HG03066 (cell line): ENCODE measurements at regions not wholly inside any gene's neighbourhood (a gene's known extent, or its start where the extent isn't known, plus 50 kb on each side); places are given as distances from the start of the nearest gene placed in this dataset.
"Not testable (repeated sequence)": the region's sequence is repeated elsewhere in the genome, so short reads cannot be mapped to it uniquely, and the experiment has no call there.

Source experiments
- ATAC-seq: cut with Tn5 transposase; IDR thresholded peaks from one replicate; pipeline ENCODE4 v1.9.1; 2021; ENCODE audit warnings: low read depth; ENCODE audit not compliant: unreplicated experiment

DNA sequence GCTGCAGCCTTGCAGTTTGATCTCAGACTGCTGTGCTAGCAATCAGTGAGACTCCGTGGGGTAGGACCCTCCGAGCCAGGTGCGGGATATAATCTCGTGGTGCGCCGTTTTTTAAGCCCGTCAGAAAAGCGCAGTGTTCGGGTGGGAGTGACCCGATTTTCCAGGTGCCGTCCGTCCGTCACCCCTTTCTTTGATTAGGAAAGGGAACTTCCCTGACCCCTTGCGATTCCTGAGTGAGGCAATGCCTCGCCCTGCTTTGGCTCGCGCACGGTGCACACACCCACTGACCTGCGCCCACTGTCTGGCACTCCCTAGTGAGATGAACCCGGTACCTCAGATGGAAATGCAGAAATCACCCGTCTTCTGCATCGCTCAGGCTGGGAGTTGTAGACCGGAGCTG lies 203.2 kb downstream of the SNCAIP start:
- ATAC-seq = not testable (repeated sequence)

DNA sequence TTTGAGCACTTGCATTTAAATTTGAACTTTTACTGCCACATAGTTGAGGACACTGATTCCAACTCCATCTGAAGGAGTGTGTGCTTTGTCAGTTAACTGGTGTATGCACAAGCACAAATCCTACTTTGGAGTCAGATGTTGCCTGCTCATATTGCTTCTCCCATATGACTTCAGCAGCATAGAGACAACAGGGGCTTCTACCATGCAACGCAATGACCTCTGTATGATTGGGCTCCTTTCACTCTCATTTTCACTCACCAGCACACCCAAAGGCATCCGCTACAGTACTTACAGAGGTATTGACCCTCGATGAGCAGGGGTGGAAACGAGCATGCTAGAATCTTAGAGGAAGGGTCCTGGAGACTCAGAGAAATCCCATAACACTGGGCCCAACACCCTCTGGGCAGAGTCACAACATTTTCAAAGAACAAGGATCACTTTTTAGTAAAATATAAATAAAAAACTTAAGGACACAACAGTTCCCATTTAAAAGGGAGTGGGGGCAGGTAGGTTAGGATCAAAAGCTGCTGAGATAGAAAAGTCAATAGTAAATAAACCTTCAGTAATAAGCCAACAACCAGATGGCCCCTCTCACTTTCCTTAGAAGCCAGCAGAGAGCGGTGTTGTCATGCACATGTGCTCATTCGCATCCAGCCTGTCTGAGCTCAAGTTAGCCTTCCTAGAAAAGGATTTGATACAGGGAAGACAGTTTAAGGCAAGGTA lies 203.8 kb downstream of the SNCAIP start:
- peak; percentile 76 for ATAC-seq

DNA sequence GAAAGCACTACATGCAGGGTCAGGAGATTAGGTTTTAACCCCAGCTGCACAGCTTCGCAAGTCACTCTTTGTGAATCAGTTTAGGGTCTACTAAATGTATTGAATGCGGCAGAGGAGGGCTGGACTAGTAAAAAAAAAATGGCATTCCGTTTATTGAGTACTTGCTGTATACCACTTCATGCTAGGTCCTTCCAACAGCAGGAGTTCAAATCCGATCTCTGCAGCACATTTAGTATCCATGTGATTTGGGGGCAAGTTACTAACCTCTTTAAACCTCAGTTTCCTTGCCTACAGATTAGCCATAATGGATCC lies 204.4 kb downstream of the SNCAIP start:
- ATAC-seq = no peak

DNA sequence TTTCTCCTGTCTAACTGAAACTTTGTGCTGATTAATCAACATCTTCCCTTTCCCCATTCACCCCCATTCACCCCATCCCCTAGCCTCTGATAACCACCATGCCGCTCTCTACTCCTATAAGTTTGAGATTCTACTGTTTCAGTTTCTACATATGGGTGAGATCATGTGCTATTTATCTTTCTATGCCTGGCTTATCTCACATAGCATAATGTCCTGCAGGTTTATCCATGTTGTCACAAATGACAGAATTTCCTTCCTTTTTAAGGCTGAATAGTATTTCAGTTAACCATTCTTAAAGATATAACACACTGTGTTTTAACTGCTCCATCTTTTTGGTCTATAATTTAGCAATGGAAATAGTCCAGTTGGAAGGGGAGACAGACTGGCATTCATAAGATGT lies 205.1 kb downstream of the SNCAIP start:
- no peak for ATAC-seq

DNA sequence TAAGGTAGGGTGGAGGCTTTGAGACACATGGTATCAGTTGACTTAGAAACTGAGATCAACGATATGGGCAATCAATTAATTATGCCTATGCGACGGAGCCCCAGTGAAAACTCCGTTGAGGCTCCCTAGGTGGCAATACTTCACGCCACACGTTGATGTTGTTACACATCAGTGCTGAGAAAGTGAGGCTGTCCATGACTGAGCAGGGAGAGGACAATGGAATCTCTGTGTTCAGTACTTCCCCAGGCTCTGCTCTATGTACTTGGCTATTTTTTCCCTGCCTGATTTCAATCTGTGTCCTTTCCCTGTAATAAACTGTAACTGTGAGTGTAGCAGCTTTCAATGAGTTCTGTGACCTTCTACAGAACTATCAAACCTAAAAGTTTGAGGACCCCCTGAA lies 211.7 kb downstream of the SNCAIP start:
- no peak for ATAC-seq

DNA sequence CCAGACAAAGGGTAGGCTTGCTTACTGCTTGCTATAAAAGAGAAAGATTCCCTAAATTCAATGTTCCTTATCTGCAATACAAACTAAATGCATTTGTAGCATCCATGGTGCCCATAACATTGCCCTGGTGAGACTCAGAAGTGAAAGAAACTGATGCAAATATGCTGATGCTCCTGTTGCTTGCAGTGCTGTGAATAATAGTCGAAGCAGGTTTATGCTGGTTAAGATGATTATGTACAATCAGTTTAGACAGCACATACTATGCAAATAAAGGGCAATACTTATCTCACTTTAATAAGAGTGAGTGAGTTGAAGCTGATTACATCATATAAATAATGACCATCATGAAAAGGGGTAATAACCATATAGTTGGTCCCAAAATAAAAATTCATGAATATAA lies 215.5 kb downstream of the SNCAIP start:
- ATAC-seq = no peak

DNA sequence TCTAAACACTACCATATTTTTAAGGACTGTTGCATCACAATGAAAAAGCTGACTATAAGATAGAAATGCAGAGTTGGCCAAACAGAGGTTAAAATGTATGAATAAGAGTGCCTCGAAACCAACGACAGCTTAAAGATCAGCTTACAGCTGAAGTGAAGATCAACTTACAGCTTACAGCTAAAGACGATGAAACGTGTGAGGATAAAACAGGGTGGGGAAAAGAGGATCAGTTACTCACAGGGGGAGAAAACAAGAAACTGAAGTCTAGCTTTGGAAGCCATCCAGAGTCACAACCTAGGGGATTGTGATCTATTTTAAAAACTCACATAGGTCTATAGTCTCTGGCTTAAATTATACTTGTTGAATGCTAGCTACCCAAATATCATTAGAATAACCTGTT lies 220.0 kb downstream of the SNCAIP start:
- ATAC-seq = no peak

DNA sequence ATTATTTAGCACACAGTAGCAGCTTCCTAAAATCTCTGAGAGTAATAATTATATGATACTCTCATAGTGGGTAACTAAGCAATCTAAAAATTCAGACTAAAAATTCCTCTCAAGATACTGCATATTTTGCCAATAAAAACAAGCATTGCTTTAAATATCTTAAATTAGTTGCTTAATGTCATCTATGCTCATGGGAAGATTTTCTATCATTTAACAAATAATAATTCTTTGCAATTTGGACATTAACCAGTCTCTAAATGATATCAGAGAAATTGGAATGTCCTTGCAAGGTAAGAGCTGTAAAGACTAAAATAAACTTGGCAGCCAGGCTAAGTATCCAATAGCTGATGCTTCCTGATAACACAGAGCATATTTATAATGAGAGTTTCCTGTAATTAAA lies 221.8 kb downstream of the SNCAIP start:
- ATAC-seq = no peak

DNA sequence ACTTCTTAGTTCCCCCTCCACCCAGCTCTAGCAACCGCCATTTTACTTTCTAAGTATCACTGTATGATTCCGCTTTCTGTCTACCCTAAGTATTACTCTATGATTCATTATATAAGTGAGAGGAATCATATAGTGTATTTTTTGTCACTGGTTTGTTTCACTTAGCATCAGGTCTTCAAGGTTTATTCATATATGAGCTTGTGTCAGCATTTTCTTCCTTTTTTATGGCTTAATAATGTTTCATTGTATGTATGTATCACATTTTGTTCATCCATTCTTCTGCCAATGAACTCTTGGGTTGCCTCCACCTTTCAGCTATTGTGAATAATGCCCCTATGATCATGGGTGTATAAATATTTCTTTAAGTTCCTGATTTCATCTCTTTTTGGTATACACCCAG lies 222.8 kb downstream of the SNCAIP start:
- no peak for ATAC-seq

DNA sequence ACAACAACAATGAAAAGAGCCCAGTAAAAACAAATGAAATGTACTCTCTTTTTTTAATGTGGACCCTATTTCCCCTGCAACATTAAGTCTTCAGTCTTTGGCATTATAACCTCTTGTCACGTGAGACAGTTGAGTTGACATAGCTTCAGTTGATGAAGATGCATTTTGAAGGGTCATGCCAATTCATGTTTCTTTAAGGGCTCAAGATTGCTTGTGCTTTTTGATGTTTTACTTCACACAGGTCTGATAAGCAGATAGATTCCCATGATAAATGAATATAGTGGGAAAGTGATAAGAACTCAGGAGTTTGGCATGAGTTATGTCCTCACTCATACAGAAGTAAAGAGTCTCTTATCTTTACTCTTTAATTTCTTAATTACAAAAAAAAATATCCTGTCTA lies 229.4 kb downstream of the SNCAIP start:
- no peak for ATAC-seq

DNA sequence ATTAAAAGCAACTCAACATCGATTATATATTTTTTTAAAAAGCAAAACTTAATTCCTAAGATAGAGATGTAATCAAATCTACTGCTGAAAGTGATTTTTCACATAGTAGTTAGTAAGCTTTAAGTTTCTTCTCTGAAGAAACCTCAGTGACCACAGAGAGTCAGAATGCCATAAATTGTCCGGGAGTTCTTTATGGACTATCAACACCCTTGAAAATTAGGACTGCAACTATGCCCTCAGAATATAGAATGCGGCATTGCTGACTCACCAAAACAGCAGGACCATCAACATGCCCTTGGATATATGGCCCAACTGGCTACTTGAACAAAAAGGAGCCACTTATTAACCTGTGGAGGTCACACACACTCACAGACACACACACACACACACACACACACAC lies 228.9 kb upstream of the SNX2 start:
- no peak for ATAC-seq

DNA sequence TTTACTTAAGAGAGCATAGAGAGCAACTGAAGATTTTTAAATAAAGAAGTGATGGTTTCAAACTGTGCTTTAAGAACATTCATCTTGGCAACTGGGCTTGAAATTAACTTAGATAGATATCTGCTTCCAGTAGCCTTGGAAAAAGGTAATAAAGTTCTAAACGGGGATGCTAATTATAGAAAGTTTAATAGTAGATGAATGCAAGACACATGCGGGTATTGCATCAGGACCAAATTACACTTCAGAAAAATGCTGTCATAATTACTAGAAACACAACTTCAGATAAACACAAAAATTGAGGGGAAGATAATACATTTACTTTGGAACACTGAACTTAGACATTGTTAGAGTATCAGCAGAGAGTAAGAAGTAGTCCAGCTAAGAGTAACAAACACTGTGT lies 227.7 kb upstream of the SNX2 start:
- ATAC-seq = no peak

DNA sequence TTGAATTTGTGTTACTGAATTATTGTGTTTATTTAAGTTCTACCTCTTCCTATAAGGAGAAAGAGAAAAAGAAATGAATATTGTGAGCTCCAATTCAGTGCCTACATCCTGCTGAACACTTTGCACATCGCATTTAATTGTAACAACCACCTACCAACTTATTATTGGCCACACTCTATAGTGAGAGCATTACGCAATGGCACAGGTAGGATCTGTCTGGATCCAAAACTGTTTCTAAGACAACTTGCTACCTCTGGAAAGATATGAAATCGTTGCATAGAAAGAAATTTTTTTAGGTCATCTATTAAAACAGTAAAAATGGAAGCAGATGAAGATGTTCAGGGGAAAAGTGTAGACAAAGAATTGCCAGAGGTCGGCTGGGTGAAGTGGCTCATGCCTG lies 227.2 kb upstream of the SNX2 start:
- no peak for ATAC-seq

DNA sequence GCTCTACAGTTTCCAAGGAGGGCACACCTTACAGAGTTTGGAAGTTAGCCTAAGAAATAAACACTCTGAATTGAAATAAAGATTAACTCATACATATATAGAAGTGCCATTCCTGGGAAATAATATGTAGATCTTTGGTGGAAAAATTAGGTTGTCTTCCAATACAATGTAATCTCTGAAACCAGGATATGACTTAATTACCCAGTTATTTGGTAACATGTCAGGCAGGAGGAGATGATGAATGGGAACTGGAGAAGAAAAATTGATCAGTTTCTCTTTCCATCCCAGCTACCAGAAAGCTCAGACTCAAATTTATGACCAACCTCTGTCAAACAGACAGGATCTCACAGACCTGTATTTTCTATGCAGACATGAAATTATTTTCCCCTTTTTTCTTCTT lies 215.2 kb upstream of the SNX2 start:
- no peak for ATAC-seq

DNA sequence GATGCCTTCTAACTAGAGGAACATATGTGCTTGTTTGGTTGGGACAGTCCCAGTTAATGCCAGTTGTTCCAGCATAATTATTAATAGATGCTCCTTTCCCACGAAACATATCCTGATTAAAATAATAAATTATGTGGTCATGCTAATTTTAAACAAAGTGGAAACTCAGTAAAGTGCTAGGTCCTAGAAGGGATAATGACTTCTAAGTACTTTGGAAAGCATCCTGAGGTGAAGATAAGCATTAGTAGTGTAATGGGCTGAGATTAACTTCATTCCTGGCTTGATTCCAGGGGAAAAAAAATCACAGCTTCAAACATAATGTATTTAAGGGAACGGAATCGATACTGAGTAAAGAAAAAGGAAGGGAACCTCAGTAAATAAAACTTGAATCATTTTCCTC lies 213.7 kb upstream of the SNX2 start:
- no peak for ATAC-seq

DNA sequence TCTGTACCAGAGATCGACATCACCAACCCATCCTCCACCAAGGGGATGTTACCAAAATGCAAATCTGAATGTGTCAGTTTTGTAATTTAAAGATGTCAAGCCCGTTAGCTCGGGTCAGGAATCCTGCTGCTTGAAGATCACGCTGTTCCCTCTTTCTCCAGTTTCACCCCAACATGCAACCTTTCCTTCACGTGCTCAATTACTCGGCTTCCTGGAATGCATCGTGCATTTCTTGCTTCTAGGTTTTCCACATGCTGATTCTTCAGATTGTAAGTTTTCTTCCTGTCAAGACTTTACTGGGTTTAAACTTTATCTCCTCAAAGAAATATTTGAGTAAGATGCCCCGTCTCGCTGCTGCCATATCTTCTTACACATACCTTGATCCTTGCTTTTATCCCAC lies 209.5 kb upstream of the SNX2 start:
- no peak for ATAC-seq

DNA sequence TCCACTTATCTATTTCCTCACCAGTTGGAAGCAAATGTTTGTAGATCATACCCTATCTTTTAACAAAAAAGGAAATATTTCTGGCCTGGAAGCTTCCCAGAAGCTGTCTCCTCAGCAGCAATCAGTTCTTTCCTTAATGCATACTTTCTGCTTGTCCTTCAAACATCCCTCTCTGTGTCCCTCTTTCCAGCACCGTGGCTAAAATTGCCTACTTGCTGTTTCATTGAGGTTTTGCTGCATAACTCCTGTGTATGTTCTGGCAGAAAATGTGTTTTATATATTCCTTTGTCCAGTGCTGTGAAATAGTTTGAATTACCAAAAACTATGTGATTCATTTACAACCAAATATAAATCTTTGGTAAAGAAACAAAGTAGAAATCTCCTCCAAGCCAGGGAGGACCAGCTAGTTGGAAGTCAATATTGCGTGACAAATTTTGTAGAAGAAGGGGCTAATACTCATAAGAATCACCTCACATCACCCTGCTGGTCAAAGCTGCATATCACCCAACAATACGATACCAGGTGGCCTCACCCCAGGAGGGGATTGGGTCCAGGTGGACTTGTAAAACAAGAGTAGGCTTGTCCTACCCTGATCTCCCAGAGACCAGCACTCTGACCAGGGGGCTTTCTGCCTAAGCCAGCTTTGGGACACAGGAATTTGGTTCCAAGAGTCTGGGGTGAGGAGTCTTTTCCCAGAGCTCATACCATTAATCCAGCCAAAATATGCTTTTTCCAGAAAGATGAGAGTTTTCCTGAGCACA lies 198.4 kb upstream of the SNX2 start:
- no peak for ATAC-seq

DNA sequence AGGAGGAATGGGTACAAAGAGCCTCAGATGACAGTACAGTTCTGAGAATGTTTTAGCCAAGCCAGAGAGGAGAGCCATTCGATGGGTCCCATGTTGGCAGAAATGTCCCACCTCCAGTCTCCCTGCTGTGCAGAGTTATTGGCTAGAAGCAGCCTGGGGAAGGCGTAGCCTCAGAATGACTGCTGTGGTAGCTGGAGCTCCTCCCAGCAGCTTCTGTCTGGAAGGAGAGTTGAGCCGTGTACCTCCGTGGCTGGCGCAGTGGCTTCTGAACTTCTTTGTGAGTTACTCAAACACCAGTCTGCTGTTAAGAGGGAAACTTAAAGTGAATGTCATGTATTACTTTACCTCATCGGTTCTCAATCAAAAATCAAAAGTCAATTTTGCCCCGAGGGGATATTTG lies 193.3 kb upstream of the SNX2 start:
- ATAC-seq = no peak

DNA sequence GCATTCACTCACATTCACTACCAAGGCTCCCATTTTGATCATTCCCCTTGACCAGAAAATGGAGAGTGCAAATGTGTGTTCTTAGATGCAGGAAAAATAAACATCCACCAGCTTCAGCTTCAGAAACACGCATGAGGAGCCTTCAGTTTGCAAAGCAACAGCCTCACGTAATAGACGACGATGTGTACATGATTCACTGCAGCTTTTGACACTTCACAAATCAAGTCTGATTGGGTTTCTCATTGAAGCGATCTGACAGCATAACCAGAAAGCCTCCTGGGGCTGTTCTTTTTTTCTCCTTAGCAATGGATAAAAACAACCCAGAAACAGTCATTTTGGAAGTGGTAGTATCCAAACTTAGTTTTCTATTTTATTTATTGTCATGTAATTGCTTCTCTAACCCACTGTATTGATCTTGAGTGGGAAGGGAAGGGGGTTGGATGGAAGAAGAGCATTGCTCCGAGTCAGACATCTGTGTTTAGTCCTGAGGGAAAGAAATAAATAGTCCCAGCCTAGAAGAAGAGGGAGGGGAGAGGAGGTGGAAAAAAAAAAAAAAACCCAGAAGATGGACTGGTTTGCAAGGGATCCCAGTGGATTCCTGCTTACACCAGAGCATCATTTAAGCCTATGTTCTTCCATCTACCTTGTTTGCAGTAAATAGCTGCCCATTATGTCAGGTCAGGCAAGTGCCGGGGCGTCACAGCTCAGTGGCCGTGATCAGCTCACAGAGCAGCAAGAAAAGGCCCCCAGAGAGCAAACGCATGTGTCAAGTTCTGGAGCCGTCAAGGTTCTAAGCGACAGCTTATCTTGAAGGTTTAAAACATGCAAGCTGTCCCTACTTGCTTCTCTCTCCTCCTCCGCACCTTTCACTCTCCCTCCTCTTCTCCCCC lies 190.2 kb upstream of the SNX2 start:
- ATAC-seq = no peak

DNA sequence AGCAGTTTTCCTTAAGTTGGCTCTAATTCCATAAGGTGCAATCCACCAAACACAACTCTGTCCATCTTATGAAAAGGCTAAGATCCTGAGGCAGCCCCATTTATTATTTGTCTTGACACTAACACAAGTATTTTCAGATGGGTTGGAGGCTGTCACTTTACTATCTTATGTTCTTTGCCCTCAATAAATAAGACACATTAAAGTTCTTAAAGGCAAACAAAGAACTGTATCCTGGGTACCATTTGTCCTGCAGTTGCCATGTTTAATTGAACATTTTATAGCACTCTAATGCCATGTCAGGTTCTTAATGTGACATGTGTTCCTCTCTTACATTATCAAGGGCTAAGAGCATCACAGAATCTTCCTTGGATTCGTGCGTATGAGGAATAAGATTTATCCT lies 189.5 kb upstream of the SNX2 start:
- no peak for ATAC-seq

DNA sequence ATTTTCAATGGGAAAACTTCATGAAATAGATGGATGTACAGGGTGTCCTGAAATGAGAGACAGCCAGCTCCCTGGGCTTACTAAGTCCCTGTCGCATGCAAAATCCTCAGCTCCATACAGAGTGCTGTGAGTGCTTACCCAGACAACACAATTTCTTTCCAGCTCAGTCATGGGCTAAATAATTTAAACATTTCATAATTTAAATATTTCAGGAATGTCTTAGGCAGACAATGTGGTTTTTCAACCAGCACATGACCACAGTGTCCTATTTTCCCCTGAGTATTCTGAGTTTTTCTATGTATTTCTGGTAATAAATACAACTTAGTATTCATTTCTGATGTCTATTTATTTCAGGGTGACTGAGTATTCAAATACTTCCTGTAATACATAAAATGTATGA lies 188.5 kb upstream of the SNX2 start:
- no peak for ATAC-seq

DNA sequence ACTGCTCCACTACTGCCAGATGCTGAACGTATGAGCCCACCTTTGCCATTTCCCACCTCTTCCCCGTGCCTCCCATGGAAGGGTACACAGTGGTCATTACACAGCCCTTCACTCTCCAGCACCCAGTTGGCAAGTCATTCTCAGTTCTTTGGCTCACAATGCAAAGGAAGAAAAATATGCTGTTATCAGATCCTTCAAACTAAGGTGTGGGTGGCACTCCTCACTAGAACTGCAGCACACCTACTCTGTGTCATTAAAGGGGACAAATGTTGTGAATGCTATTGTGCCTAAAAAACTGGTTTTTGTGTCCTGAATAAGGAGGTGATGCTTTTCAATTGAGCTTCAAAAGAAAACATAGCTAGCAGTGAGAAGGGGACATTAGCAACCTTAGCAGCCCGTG lies 183.1 kb upstream of the SNX2 start:
- ATAC-seq = no peak
